ENCODE measurements at regions not wholly inside any gene's neighbourhood (a gene's known extent, or its start where the extent isn't known, plus 50 kb on each side); places are given as distances from the start of the nearest gene placed in this dataset.

GRCh38 chr12:16424531-16424930, 77.1 kb downstream of the MGST1 start:
- H3K4me1 ChIP-seq (ENCODE audit: control insufficient read depth, insufficient read depth, low read length), result no peaks in the 10 kb centered on the region
- WGBS, 2 experiments (ENCODE audit: insufficient coverage in 1 of 2, insufficient read length in 1 of 2), result 86 to 92% methylated on average over 2 of the region's 2 CpGs
- Mint-ChIP-seq H3K27ac (no peak overlapping the region), H3K9me3 (peaks cover 4% of the 10 kb centered on the region), H3K4me3 (no peak overlapping the region), H3K27me3 (ENCODE audit: insufficient read depth) (no peaks in the 10 kb centered on the region), H3K36me3 (ENCODE audit: low read depth) (no peaks in the 10 kb centered on the region), H3K4me1 (no peaks in the 10 kb centered on the region)
- H3K9ac ChIP-seq (ENCODE audit: extremely low read depth, low read length, poor library complexity, severe bottlenecking), result no peak overlapping the region
- peaks cover under 1% of the 10 kb centered on the region for H3K9me3 ChIP-seq (ENCODE audit: control insufficient read depth, low read length)
- no peaks in the 10 kb centered on the region for H3K27me3 ChIP-seq (ENCODE audit: control insufficient read depth, insufficient read depth, low read length, poor library complexity, severe bottlenecking)
- H3K4me3 ChIP-seq (ENCODE audit: low read length), result no peak overlapping the region
- TF ChIP-seq, protein P1, sequence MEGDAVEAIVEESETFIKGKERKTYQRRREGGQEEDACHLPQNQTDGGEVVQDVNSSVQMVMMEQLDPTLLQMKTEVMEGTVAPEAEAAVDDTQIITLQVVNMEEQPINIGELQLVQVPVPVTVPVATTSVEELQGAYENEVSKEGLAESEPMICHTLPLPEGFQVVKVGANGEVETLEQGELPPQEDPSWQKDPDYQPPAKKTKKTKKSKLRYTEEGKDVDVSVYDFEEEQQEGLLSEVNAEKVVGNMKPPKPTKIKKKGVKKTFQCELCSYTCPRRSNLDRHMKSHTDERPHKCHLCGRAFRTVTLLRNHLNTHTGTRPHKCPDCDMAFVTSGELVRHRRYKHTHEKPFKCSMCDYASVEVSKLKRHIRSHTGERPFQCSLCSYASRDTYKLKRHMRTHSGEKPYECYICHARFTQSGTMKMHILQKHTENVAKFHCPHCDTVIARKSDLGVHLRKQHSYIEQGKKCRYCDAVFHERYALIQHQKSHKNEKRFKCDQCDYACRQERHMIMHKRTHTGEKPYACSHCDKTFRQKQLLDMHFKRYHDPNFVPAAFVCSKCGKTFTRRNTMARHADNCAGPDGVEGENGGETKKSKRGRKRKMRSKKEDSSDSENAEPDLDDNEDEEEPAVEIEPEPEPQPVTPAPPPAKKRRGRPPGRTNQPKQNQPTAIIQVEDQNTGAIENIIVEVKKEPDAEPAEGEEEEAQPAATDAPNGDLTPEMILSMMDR (conservative IDR thresholded peaks at IDR 0.05), result no peak
- no peak for DNase-seq
- H3K36me3 ChIP-seq (ENCODE audit: control insufficient read depth, insufficient read depth, low read length), result no peaks in the 10 kb centered on the region
- H3K27ac ChIP-seq (ENCODE audit: low read depth, low read length), result no peak overlapping the region

- H3K4me1 ChIP-seq (ENCODE audit: control insufficient read depth, insufficient read depth, low read length), result no peaks in the 10 kb centered on the region
- TF ChIP-seq, protein P1 (conservative IDR thresholded peaks at IDR 0.05), result no peak
- Mint-ChIP-seq H3K27me3 (ENCODE audit: insufficient read depth) (no peaks in the 10 kb centered on the region), H3K4me1 (no peaks in the 10 kb centered on the region), H3K4me3 (no peak overlapping the region), H3K9me3 (peaks cover 5% of the 10 kb centered on the region), H3K27ac (no peak overlapping the region), H3K36me3 (ENCODE audit: low read depth) (peaks cover 3% of the 10 kb centered on the region)
- DNase-seq, result no peak
- no peak overlapping the region for H3K9ac ChIP-seq (ENCODE audit: extremely low read depth, low read length, poor library complexity, severe bottlenecking)
- no peak overlapping the region for H3K27ac ChIP-seq (ENCODE audit: low read depth, low read length)
- H3K4me3 ChIP-seq (ENCODE audit: low read length), result no peak overlapping the region
- no peaks in the 10 kb centered on the region for H3K27me3 ChIP-seq (ENCODE audit: control insufficient read depth, insufficient read depth, low read length, poor library complexity, severe bottlenecking)
- H3K9me3 ChIP-seq (ENCODE audit: control insufficient read depth, low read length), result no peaks in the 10 kb centered on the region
- WGBS, 2 experiments (ENCODE audit: insufficient coverage in 1 of 2, insufficient read length in 1 of 2), result 88 to 96% methylated on average over 2 to 3 of the region's 3 CpGs
- no peaks in the 10 kb centered on the region for H3K36me3 ChIP-seq (ENCODE audit: control insufficient read depth, insufficient read depth, low read length)
Observed at GRCh38 chr12:16435875-16436554, 88.6 kb downstream of the MGST1 start.

GRCh38 chr12:16437281-16437816, 89.9 kb downstream of the MGST1 start:
- no peaks in the 10 kb centered on the region for H3K4me1 ChIP-seq (ENCODE audit: control insufficient read depth, insufficient read depth, low read length)
- H3K27me3 Mint-ChIP-seq (ENCODE audit: insufficient read depth), result no peaks in the 10 kb centered on the region

More at GRCh38 chr12:16437281-16437816, 89.9 kb downstream of the MGST1 start:
- no peak overlapping the region for H3K27ac ChIP-seq (ENCODE audit: low read depth, low read length)
- Mint-ChIP-seq H3K9me3 (peaks cover 8% of the 10 kb centered on the region), H3K36me3 (ENCODE audit: low read depth) (peaks cover 4% of the 10 kb centered on the region), H3K27ac (no peak overlapping the region), H3K4me3 (no peak overlapping the region), H3K4me1 (no peaks in the 10 kb centered on the region)
- 79 to 100% methylated on average over 3 to 4 of the region's 5 CpGs for WGBS, 2 experiments (ENCODE audit: insufficient coverage in 1 of 2, insufficient read length in 1 of 2)
- no peak for DNase-seq
- H3K9ac ChIP-seq (ENCODE audit: extremely low read depth, low read length, poor library complexity, severe bottlenecking), result no peak overlapping the region
- no peaks in the 10 kb centered on the region for H3K27me3 ChIP-seq (ENCODE audit: control insufficient read depth, insufficient read depth, low read length, poor library complexity, severe bottlenecking)
- no peaks in the 10 kb centered on the region for H3K36me3 ChIP-seq (ENCODE audit: control insufficient read depth, insufficient read depth, low read length)
- no peak overlapping the region for H3K4me3 ChIP-seq (ENCODE audit: low read length)
- H3K9me3 ChIP-seq (ENCODE audit: control insufficient read depth, low read length), result peaks cover 11% of the 10 kb centered on the region
- TF ChIP-seq, protein P1 (conservative IDR thresholded peaks at IDR 0.05), result no peak
